ENCODE measurements at regions not wholly inside any gene's neighbourhood (a gene's known extent, or its start where the extent isn't known, plus 50 kb on each side); places are given as distances from the start of the nearest gene placed in this dataset.

DNA sequence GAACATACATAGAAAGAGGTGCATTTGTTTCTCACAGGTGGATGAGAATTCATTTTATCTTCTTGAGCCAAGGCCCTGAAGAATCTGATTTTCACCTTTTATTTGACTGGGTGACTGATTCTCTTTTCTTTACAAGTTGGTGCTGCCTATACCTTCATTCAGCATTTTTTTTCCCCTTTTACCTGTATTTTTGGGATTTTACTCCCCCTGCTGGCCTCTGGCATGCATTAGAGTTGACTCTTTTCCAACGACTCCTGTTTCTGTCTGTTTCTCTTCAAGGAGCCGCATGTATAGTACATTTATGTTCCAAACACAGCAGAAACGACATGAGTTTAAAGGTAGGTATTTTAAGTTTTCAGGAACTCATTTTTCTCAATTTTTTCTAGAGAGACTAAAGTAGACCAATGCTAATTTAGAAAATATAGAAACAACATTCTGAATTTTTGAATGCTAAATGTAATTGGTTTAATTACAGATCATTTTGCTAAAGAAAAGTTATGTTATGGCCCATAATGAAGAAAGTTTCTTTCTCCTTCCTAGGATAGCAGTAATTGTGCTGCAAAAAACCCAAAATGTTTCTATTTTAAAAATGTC, 149.8 kb upstream of the HDAC9 start:
- TF ChIP-seq HDAC2 (IDR thresholded peaks at IDR 0.05) (no peak), EP300 (IDR thresholded peaks at IDR 0.05) (no peak), TFCP2L1 (CRISPR knock-in tag; IDR thresholded peaks at IDR 0.05) (no peak), HOXA7 (CRISPR knock-in tag; IDR thresholded peaks at IDR 0.05) (no peak), RAD21 (conservative IDR thresholded peaks at IDR 0.05 in 1 of 2, IDR thresholded peaks at IDR 0.05 in 1 of 2) (peak; percentile 85 to 88), POLR2A (IDR thresholded peaks at IDR 0.05; ENCODE audit: low read length) (no peak)
- TF ChIP-seq, protein P1, sequence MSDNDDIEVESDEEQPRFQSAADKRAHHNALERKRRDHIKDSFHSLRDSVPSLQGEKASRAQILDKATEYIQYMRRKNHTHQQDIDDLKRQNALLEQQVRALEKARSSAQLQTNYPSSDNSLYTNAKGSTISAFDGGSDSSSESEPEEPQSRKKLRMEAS (IDR thresholded peaks at IDR 0.05), result no peak
- TF ChIP-seq, protein P2, sequence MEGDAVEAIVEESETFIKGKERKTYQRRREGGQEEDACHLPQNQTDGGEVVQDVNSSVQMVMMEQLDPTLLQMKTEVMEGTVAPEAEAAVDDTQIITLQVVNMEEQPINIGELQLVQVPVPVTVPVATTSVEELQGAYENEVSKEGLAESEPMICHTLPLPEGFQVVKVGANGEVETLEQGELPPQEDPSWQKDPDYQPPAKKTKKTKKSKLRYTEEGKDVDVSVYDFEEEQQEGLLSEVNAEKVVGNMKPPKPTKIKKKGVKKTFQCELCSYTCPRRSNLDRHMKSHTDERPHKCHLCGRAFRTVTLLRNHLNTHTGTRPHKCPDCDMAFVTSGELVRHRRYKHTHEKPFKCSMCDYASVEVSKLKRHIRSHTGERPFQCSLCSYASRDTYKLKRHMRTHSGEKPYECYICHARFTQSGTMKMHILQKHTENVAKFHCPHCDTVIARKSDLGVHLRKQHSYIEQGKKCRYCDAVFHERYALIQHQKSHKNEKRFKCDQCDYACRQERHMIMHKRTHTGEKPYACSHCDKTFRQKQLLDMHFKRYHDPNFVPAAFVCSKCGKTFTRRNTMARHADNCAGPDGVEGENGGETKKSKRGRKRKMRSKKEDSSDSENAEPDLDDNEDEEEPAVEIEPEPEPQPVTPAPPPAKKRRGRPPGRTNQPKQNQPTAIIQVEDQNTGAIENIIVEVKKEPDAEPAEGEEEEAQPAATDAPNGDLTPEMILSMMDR (IDR thresholded peaks at IDR 0.05), result peak; percentile 91
- TF ChIP-seq, protein P3, sequence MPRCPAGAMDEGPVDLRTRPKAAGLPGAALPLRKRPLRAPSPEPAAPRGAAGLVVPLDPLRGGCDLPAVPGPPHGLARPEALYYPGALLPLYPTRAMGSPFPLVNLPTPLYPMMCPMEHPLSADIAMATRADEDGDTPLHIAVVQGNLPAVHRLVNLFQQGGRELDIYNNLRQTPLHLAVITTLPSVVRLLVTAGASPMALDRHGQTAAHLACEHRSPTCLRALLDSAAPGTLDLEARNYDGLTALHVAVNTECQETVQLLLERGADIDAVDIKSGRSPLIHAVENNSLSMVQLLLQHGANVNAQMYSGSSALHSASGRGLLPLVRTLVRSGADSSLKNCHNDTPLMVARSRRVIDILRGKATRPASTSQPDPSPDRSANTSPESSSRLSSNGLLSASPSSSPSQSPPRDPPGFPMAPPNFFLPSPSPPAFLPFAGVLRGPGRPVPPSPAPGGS (IDR thresholded peaks at IDR 0.05), result no peak
